ENCODE measurements at regions not wholly inside any gene's neighbourhood (a gene's known extent, or its start where the extent isn't known, plus 50 kb on each side); places are given as distances from the start of the nearest gene placed in this dataset.
"Not testable (repeated sequence)": the region's sequence is repeated elsewhere in the genome, so short reads cannot be mapped to it uniquely, and the experiment has no call there.

DNA sequence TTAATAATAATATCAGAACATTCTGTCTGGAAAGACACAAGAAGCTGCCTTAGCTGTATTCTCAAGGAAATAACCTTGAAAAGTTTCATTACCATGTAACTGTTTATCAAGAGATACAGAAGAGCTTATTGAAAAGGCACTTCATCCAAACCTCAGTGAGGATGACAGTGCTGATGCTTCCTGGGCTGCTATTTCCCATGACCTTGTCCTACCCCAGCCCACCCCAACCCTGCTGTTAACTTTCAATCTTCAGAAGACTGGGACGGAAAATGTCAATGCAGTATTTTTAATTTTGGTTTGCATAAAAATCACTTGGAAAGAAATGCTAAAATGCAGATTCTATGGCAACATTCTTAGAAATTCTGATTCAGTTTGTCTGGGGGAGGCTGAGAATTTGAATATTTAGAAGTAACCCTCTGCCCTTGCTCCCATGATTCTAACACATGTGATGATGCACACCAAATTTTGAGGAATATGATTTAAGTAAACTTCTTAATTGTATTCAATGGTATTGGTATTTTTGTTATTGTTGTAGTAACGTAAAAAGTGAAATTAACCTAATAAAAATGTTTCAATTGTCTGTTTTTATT lies 101.0 kb upstream of the CHST9 start:
- TF ChIP-seq, protein P1, sequence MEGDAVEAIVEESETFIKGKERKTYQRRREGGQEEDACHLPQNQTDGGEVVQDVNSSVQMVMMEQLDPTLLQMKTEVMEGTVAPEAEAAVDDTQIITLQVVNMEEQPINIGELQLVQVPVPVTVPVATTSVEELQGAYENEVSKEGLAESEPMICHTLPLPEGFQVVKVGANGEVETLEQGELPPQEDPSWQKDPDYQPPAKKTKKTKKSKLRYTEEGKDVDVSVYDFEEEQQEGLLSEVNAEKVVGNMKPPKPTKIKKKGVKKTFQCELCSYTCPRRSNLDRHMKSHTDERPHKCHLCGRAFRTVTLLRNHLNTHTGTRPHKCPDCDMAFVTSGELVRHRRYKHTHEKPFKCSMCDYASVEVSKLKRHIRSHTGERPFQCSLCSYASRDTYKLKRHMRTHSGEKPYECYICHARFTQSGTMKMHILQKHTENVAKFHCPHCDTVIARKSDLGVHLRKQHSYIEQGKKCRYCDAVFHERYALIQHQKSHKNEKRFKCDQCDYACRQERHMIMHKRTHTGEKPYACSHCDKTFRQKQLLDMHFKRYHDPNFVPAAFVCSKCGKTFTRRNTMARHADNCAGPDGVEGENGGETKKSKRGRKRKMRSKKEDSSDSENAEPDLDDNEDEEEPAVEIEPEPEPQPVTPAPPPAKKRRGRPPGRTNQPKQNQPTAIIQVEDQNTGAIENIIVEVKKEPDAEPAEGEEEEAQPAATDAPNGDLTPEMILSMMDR (IDR thresholded peaks at IDR 0.05): not testable (repeated sequence)
- not testable (repeated sequence) for TF ChIP-seq POLR2A (IDR thresholded peaks at IDR 0.05; ENCODE audit: low read depth)

All from esophagus muscularis mucosa (tissue), 3 donors.